ENCODE measurements at regions not wholly inside any gene's neighbourhood (a gene's known extent, or its start where the extent isn't known, plus 50 kb on each side); places are given as distances from the start of the nearest gene placed in this dataset.

GRCh38 chr15:29621616-29622015, 200.7 kb downstream of the TJP1 start:
- TF ChIP-seq EP300 (IDR thresholded peaks at IDR 0.05) (no peak), CTCF (IDR thresholded peaks at IDR 0.05) (no peak)

Measured in stomach (tissue), 4 donors.